ENCODE measurements at regions not wholly inside any gene's neighbourhood (a gene's known extent, or its start where the extent isn't known, plus 50 kb on each side); places are given as distances from the start of the nearest gene placed in this dataset.

DNA sequence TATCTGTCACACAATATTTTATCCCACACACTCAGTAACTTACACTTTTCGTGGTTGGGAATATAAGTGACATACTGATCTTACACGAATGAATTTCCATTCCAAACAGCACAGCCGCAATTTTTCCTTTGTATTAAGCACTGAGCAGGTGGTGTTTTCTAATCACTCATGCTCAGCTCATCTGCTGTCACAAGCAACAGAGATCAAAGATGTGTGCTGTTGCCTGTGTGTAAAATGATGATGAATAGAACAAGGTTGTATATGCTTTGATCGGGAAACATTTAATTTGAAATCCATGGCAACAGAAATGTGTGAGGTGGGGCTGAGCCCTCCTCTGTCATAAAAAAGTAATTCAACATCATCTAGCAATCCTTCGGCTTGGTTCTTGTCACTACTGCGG is 927.7 kb upstream of the MBL2 start:
- TF ChIP-seq, protein P1, sequence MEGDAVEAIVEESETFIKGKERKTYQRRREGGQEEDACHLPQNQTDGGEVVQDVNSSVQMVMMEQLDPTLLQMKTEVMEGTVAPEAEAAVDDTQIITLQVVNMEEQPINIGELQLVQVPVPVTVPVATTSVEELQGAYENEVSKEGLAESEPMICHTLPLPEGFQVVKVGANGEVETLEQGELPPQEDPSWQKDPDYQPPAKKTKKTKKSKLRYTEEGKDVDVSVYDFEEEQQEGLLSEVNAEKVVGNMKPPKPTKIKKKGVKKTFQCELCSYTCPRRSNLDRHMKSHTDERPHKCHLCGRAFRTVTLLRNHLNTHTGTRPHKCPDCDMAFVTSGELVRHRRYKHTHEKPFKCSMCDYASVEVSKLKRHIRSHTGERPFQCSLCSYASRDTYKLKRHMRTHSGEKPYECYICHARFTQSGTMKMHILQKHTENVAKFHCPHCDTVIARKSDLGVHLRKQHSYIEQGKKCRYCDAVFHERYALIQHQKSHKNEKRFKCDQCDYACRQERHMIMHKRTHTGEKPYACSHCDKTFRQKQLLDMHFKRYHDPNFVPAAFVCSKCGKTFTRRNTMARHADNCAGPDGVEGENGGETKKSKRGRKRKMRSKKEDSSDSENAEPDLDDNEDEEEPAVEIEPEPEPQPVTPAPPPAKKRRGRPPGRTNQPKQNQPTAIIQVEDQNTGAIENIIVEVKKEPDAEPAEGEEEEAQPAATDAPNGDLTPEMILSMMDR (IDR thresholded peaks at IDR 0.05; ENCODE audit: low read length) = no peak
- TF ChIP-seq EZH2 (IDR thresholded peaks at IDR 0.05; ENCODE audit: borderline replicate concordance, low read length) = no peak
- Histone ChIP-seq H4K20me1 (ENCODE audit: insufficient read depth, low read length) (no peaks in the 10 kb centered on the region), H3F3A (ENCODE audit: insufficient read depth, low read length) (no peaks in the 10 kb centered on the region), H3K4me1 (ENCODE audit: insufficient read depth, low read length, severe bottlenecking) (no peaks in the 10 kb centered on the region), H3K9me2 (ENCODE audit: low read depth, low read length) (no peaks in the 10 kb centered on the region), H3K27ac (ENCODE audit: low read depth, low read length, poor library complexity, severe bottlenecking) (no peak overlapping the region), H3K36me3 (ENCODE audit: insufficient read depth, low read length) (no peaks in the 10 kb centered on the region), H3K9ac (ENCODE audit: low read length) (no peak overlapping the region), H3K4me3 (ENCODE audit: low read depth, low read length, poor library complexity, severe bottlenecking) (no peak overlapping the region), H3K9me3 (ENCODE audit: low read length) (no peaks in the 10 kb centered on the region), H3K4me2 (ENCODE audit: low read length) (no peak overlapping the region), H2AFZ (ENCODE audit: low read length) (no peak overlapping the region), H3K27me3 (ENCODE audit: insufficient read depth, low read length) (no peaks in the 10 kb centered on the region), H3K79me2 (ENCODE audit: insufficient read depth, low read length) (no peaks in the 10 kb centered on the region)

- no peaks in the 10 kb centered on the region for H3K27me3 ChIP-seq (ENCODE audit: insufficient read depth, low read length)
- H3K27ac ChIP-seq (ENCODE audit: low read depth, low read length, poor library complexity, severe bottlenecking) = no peak overlapping the region
- H3F3A ChIP-seq (ENCODE audit: insufficient read depth, low read length) = no peaks in the 10 kb centered on the region
- no peaks in the 10 kb centered on the region for H4K20me1 ChIP-seq (ENCODE audit: insufficient read depth, low read length)
- no peak overlapping the region for H2AFZ ChIP-seq (ENCODE audit: low read length)
- no peaks in the 10 kb centered on the region for H3K9me2 ChIP-seq (ENCODE audit: low read depth, low read length)
- H3K4me1 ChIP-seq (ENCODE audit: insufficient read depth, low read length, severe bottlenecking) = no peaks in the 10 kb centered on the region
- H3K9me3 ChIP-seq (ENCODE audit: low read length) = no peaks in the 10 kb centered on the region
- TF ChIP-seq EZH2 (IDR thresholded peaks at IDR 0.05; ENCODE audit: borderline replicate concordance, low read length) = no peak
- TF ChIP-seq, protein P1 (IDR thresholded peaks at IDR 0.05; ENCODE audit: low read length) = no peak
- H3K79me2 ChIP-seq (ENCODE audit: insufficient read depth, low read length) = no peaks in the 10 kb centered on the region
- H3K4me2 ChIP-seq (ENCODE audit: low read length) = no peak overlapping the region
- H3K36me3 ChIP-seq (ENCODE audit: insufficient read depth, low read length) = no peaks in the 10 kb centered on the region
- no peak overlapping the region for H3K4me3 ChIP-seq (ENCODE audit: low read depth, low read length, poor library complexity, severe bottlenecking)
- H3K9ac ChIP-seq (ENCODE audit: low read length) = no peak overlapping the region
Observed at GRCh38 chr10:53699684-53700083, 927.1 kb upstream of the MBL2 start.

GRCh38 chr10:53699231-53699630 is 926.6 kb upstream of the MBL2 start:
- Histone ChIP-seq H3K4me3 (ENCODE audit: low read depth, low read length, poor library complexity, severe bottlenecking) (no peak overlapping the region), H3K79me2 (ENCODE audit: insufficient read depth, low read length) (no peaks in the 10 kb centered on the region), H3K27ac (ENCODE audit: low read depth, low read length, poor library complexity, severe bottlenecking) (no peak overlapping the region), H3K27me3 (ENCODE audit: insufficient read depth, low read length) (no peaks in the 10 kb centered on the region), H3K9ac (ENCODE audit: low read length) (no peak overlapping the region), H3K9me2 (ENCODE audit: low read depth, low read length) (no peaks in the 10 kb centered on the region), H2AFZ (ENCODE audit: low read length) (no peak overlapping the region), H4K20me1 (ENCODE audit: insufficient read depth, low read length) (no peaks in the 10 kb centered on the region), H3F3A (ENCODE audit: insufficient read depth, low read length) (no peaks in the 10 kb centered on the region), H3K36me3 (ENCODE audit: insufficient read depth, low read length) (no peaks in the 10 kb centered on the region), H3K9me3 (ENCODE audit: low read length) (no peaks in the 10 kb centered on the region), H3K4me1 (ENCODE audit: insufficient read depth, low read length, severe bottlenecking) (no peaks in the 10 kb centered on the region), H3K4me2 (ENCODE audit: low read length) (no peak overlapping the region)
- TF ChIP-seq EZH2 (IDR thresholded peaks at IDR 0.05; ENCODE audit: borderline replicate concordance, low read length) = no peak
- TF ChIP-seq, protein P1 (IDR thresholded peaks at IDR 0.05; ENCODE audit: low read length) = no peak

Data from OCI-LY1 (cell line).